ENCODE measurements at regions not wholly inside any gene's neighbourhood (a gene's known extent, or its start where the extent isn't known, plus 50 kb on each side); places are given as distances from the start of the nearest gene placed in this dataset.

GRCh38 chrX:131704136-131704695 lies 160.3 kb downstream of the OR13H1 start:
- no peak overlapping the region for H3K27ac Mint-ChIP-seq
- no peak for DNase-seq (ENCODE audit: low spot score, unreplicated experiment)
- H3K36me3 Mint-ChIP-seq (ENCODE audit: insufficient read depth), result peaks cover 58% of the 10 kb centered on the region
- no peak overlapping the region for H3K4me3 Mint-ChIP-seq (ENCODE audit: low read depth)
- no peaks in the 10 kb centered on the region for H3K27me3 Mint-ChIP-seq
- TF ChIP-seq, protein P1, sequence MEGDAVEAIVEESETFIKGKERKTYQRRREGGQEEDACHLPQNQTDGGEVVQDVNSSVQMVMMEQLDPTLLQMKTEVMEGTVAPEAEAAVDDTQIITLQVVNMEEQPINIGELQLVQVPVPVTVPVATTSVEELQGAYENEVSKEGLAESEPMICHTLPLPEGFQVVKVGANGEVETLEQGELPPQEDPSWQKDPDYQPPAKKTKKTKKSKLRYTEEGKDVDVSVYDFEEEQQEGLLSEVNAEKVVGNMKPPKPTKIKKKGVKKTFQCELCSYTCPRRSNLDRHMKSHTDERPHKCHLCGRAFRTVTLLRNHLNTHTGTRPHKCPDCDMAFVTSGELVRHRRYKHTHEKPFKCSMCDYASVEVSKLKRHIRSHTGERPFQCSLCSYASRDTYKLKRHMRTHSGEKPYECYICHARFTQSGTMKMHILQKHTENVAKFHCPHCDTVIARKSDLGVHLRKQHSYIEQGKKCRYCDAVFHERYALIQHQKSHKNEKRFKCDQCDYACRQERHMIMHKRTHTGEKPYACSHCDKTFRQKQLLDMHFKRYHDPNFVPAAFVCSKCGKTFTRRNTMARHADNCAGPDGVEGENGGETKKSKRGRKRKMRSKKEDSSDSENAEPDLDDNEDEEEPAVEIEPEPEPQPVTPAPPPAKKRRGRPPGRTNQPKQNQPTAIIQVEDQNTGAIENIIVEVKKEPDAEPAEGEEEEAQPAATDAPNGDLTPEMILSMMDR (IDR thresholded peaks at IDR 0.05; ENCODE audit: unreplicated experiment), result no peak
- H3K9me3 Mint-ChIP-seq (ENCODE audit: low read depth), result peaks cover 9% of the 10 kb centered on the region
- no peaks in the 10 kb centered on the region for H3K4me1 Mint-ChIP-seq (ENCODE audit: low read depth)

GRCh38 chrX:131709553-131709952 lies 165.7 kb downstream of the OR13H1 start:
- Mint-ChIP-seq H3K9me3 (ENCODE audit: low read depth) (peaks cover 37% of the 10 kb centered on the region), H3K36me3 (ENCODE audit: insufficient read depth) (peaks cover 85% of the 10 kb centered on the region), H3K4me1 (ENCODE audit: low read depth) (no peaks in the 10 kb centered on the region)

DNA sequence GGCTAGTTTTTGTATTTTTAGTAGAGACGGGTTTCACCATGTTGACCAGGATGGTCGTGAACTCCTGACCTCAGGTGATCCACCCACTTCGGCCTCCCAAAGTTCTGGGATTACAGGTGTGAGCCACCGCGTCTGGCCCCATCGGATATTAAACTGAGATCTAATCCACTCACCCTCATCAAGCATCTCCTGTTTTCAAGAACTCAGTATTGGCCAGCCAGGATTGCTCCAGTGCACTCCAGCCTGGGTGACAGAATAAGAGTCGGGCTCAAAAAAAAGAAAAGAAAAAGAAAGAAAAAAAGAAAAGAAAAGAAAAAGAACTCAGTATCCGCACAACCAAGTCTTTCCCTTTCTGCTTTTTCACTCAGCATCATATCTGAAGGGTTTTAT lies 167.6 kb downstream of the OR13H1 start:
- Mint-ChIP-seq H3K4me1 (ENCODE audit: low read depth) (no peaks in the 10 kb centered on the region), H3K9me3 (ENCODE audit: low read depth) (peaks cover 40% of the 10 kb centered on the region), H3K27me3 (no peaks in the 10 kb centered on the region), H3K27ac (no peak overlapping the region), H3K4me3 (ENCODE audit: low read depth) (no peak overlapping the region), H3K36me3 (ENCODE audit: insufficient read depth) (peaks cover 79% of the 10 kb centered on the region)
- no peak for DNase-seq (ENCODE audit: low spot score, unreplicated experiment)
- TF ChIP-seq, protein P1 (IDR thresholded peaks at IDR 0.05; ENCODE audit: unreplicated experiment), result no peak

More at GRCh38 chrX:131709553-131709952, 165.7 kb downstream of the OR13H1 start:
- no peak overlapping the region for H3K4me3 Mint-ChIP-seq (ENCODE audit: low read depth)
- H3K27me3 Mint-ChIP-seq, result no peaks in the 10 kb centered on the region
- H3K27ac Mint-ChIP-seq, result no peak overlapping the region
- TF ChIP-seq, protein P1 (IDR thresholded peaks at IDR 0.05; ENCODE audit: unreplicated experiment), result no peak
- DNase-seq (ENCODE audit: low spot score, unreplicated experiment), result no peak

GRCh38 chrX:131723646-131724045 lies 179.8 kb downstream of the OR13H1 start:
- peaks cover 42% of the 10 kb centered on the region for H3K36me3 Mint-ChIP-seq (ENCODE audit: insufficient read depth)

GRCh38 chrX:131724292-131724691 lies 180.4 kb downstream of the OR13H1 start:
- Mint-ChIP-seq H3K4me1 (ENCODE audit: low read depth) (no peaks in the 10 kb centered on the region), H3K9me3 (ENCODE audit: low read depth) (peaks cover 18% of the 10 kb centered on the region), H3K27me3 (no peaks in the 10 kb centered on the region), H3K4me3 (ENCODE audit: low read depth) (no peak overlapping the region), H3K36me3 (ENCODE audit: insufficient read depth) (peaks cover 47% of the 10 kb centered on the region), H3K27ac (no peak overlapping the region)
- no peak for DNase-seq (ENCODE audit: low spot score, unreplicated experiment)
- TF ChIP-seq, protein P1 (IDR thresholded peaks at IDR 0.05; ENCODE audit: unreplicated experiment), result no peak

More at GRCh38 chrX:131723646-131724045, 179.8 kb downstream of the OR13H1 start:
- Mint-ChIP-seq H3K27ac (no peak overlapping the region), H3K27me3 (no peaks in the 10 kb centered on the region), H3K4me1 (ENCODE audit: low read depth) (no peaks in the 10 kb centered on the region), H3K4me3 (ENCODE audit: low read depth) (no peak overlapping the region), H3K9me3 (ENCODE audit: low read depth) (peaks cover 14% of the 10 kb centered on the region)
- TF ChIP-seq, protein P1 (IDR thresholded peaks at IDR 0.05; ENCODE audit: unreplicated experiment), result no peak
- no peak for DNase-seq (ENCODE audit: low spot score, unreplicated experiment)
